ENCODE measurements at regions not wholly inside any gene's neighbourhood (a gene's known extent, or its start where the extent isn't known, plus 50 kb on each side); places are given as distances from the start of the nearest gene placed in this dataset.

- no peak for DNase-seq (ENCODE audit: low read depth)
Observed at GRCh38 chr16:6200861-6201260, 1103.3 kb upstream of the EEF2KMT start.

GRCh38 chr16:6200271-6200670 is 1102.7 kb upstream of the EEF2KMT start:
- no peak for DNase-seq (ENCODE audit: low read depth)

- no peak for DNase-seq (ENCODE audit: low read depth)
Observed at GRCh38 chr16:6195966-6196365, 1098.4 kb upstream of the EEF2KMT start.

- DNase-seq (ENCODE audit: low read depth), result no peak
Observed at GRCh38 chr16:6193718-6194117, 1096.1 kb upstream of the EEF2KMT start.

GRCh38 chr16:6192984-6193383 is 1095.4 kb upstream of the EEF2KMT start:
- no peak for DNase-seq (ENCODE audit: low read depth)

GRCh38 chr16:6192532-6192931 is 1094.9 kb upstream of the EEF2KMT start:
- DNase-seq (ENCODE audit: low read depth), result no peak

- DNase-seq (ENCODE audit: low read depth), result no peak
Observed at GRCh38 chr16:6190776-6191175, 1093.2 kb upstream of the EEF2KMT start.

GRCh38 chr16:6189216-6189615 is 1091.6 kb upstream of the EEF2KMT start:
- DNase-seq (ENCODE audit: low read depth), result no peak

- DNase-seq (ENCODE audit: low read depth), result no peak
Observed at GRCh38 chr16:6177616-6178180, 1080.1 kb upstream of the EEF2KMT start.

GRCh38 chr16:6170022-6170421 is 1072.4 kb upstream of the EEF2KMT start:
- no peak for DNase-seq (ENCODE audit: low read depth)

GRCh38 chr16:6165330-6165979 is 1067.9 kb upstream of the EEF2KMT start:
- no peak for DNase-seq (ENCODE audit: low read depth)

GRCh38 chr16:6160871-6161270 is 1063.3 kb upstream of the EEF2KMT start:
- DNase-seq (ENCODE audit: low read depth), result no peak

- DNase-seq (ENCODE audit: low read depth), result no peak
Observed at GRCh38 chr16:6160303-6160702, 1062.7 kb upstream of the EEF2KMT start.

GRCh38 chr16:6157806-6158205 is 1060.2 kb upstream of the EEF2KMT start:
- no peak for DNase-seq (ENCODE audit: low read depth)

GRCh38 chr16:6155271-6155670 is 1057.7 kb upstream of the EEF2KMT start:
- DNase-seq (ENCODE audit: low read depth), result no peak

GRCh38 chr16:6153901-6154300 is 1056.3 kb upstream of the EEF2KMT start:
- DNase-seq (ENCODE audit: low read depth), result no peak

GRCh38 chr16:6149031-6149430 is 1051.4 kb upstream of the EEF2KMT start:
- DNase-seq (ENCODE audit: low read depth), result no peak

- no peak for DNase-seq (ENCODE audit: low read depth)
Observed at GRCh38 chr16:6148361-6148760, 1050.8 kb upstream of the EEF2KMT start.

GRCh38 chr16:6146874-6147425 is 1049.4 kb upstream of the EEF2KMT start:
- DNase-seq (ENCODE audit: low read depth), result no peak

GRCh38 chr16:6146356-6146755 is 1048.8 kb upstream of the EEF2KMT start:
- DNase-seq (ENCODE audit: low read depth), result no peak

GRCh38 chr16:6144463-6144862 is 1046.9 kb upstream of the EEF2KMT start:
- no peak for DNase-seq (ENCODE audit: low read depth)

- DNase-seq (ENCODE audit: low read depth), result no peak
Observed at GRCh38 chr16:6143020-6143419, 1045.4 kb upstream of the EEF2KMT start.

GRCh38 chr16:6133009-6133557 is 1035.5 kb upstream of the EEF2KMT start:
- DNase-seq (ENCODE audit: low read depth), result no peak

- DNase-seq (ENCODE audit: low read depth), result no peak
Observed at GRCh38 chr16:6132121-6132520, 1034.5 kb upstream of the EEF2KMT start.

Data from fibroblast of gingiva (primary cell).